DND-41 (cell line): ENCODE measurements at regions not wholly inside any gene's neighbourhood (a gene's known extent, or its start where the extent isn't known, plus 50 kb on each side); places are given as distances from the start of the nearest gene placed in this dataset.
"Not testable (repeated sequence)": the region's sequence is repeated elsewhere in the genome, so short reads cannot be mapped to it uniquely, and the experiment has no call there.

ENCODE experiments used
- ATAC-seq: fragments of 200-7000 bp; cut with Tn5 transposase; 3 replicates; pipeline ENCODE4 v1.9.1; 2021; ENCODE audit warnings: low read depth; ENCODE audit not compliant: insufficient read depth
- DNase-seq: peaks from one replicate; pipeline ENCODE4 v3.0.0-alpha.2; 2020
- H2AFZ ChIP-seq: 2 replicates; pipeline ENCODE4 v1.6.0; 2012; ENCODE audit warnings: low read depth, low read length
- H3K27ac ChIP-seq: 2 replicates; pipeline ENCODE4 v1.5.1; 2012; ENCODE audit warnings: low read length, inconsistent platforms
- H3K27me3 ChIP-seq: fragments of 200-600 bp; sonication (generic); 2 replicates; pipeline ENCODE4 v1.6.0; 2012; ENCODE audit warnings: low read length, mild to moderate bottlenecking, inconsistent platforms; ENCODE audit not compliant: insufficient read depth, poor library complexity
- H3K36me3 ChIP-seq: 2 replicates; pipeline ENCODE4 v1.5.1; 2012; ENCODE audit warnings: low read length, inconsistent platforms; ENCODE audit not compliant: insufficient read depth
- H3K4me1 ChIP-seq: 2 replicates; pipeline ENCODE4 v1.5.1; 2012; ENCODE audit warnings: mild to moderate bottlenecking, low read length; ENCODE audit not compliant: insufficient read depth
- H3K4me2 ChIP-seq: 2 replicates; pipeline ENCODE4 v1.6.0; 2012; ENCODE audit warnings: mild to moderate bottlenecking, moderate library complexity, low read length, inconsistent platforms; ENCODE audit not compliant: insufficient read depth
- H3K4me3 ChIP-seq, 2 experiments: fragments of 200-600 bp in 1 of 2; shearing (Covaris generic) in 1 of 2; 2 replicates each; pipeline ENCODE4 v1.5.1; 2012 to 2016; ENCODE audit warnings: inconsistent platforms in 2 of 2, low read length in 2 of 2, mild to moderate bottlenecking in 2 of 2, low read depth in 1 of 2, moderate library complexity in 1 of 2
- H3K79me2 ChIP-seq: 2 replicates; pipeline ENCODE4 v1.6.0; 2012; ENCODE audit warnings: low read length, inconsistent platforms; ENCODE audit not compliant: insufficient read depth
- H3K9ac ChIP-seq: 2 replicates; pipeline ENCODE4 v1.6.0; 2012; ENCODE audit warnings: low read depth, mild to moderate bottlenecking, inconsistent platforms, low read length, moderate library complexity
- H3K9me3 ChIP-seq: 2 replicates; pipeline ENCODE4 v1.5.1; 2012; ENCODE audit warnings: low read length, moderate library complexity, mild to moderate bottlenecking, inconsistent platforms; ENCODE audit not compliant: insufficient read depth, severe bottlenecking
- H4K20me1 ChIP-seq: 2 replicates; pipeline ENCODE4 v1.6.0; 2012; ENCODE audit warnings: low read length; ENCODE audit not compliant: insufficient read depth
- EZH2 ChIP-seq: IDR thresholded peaks from 3 replicates; pipeline ENCODE4 v1.6.1; 2012; ENCODE audit warnings: borderline replicate concordance, low read depth, mild to moderate bottlenecking, moderate library complexity, low read length, inconsistent platforms; ENCODE audit not compliant: severe bottlenecking
- TF ChIP-seq, protein P1 (sequence below): IDR thresholded peaks from 2 replicates; pipeline ENCODE4 v1.5.1; 2012; ENCODE audit warnings: borderline replicate concordance, low read length, moderate library complexity, mild to moderate bottlenecking; ENCODE audit not compliant: poor library complexity, severe bottlenecking; ENCODE audit errors: extremely low read depth

DNA sequence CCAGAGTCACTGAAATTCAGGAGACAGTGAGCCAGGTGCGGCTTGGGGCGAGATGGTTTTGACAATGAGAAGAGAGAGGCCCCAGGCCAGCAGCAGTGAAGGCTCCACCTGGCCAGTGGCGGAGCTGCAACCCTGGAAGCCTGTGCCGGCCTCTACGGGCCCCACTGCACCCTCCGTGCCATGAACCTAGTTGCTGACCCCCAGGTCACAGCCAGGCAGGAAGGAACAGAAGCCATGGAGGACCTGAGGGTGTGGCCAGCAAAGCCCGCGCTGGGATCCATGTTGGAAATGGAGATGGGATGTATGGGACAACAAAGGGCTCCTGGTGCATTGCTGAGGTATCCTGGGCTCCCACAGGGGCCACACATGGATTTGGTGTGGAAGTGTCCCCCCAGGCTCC is 1528.5 kb downstream of the BRD1 start:
- Histone ChIP-seq H3K4me2 (no peak overlapping the region), H3K27ac (no peak overlapping the region), H3K79me2 (no peaks in the 10 kb centered on the region), H2AFZ (no peak overlapping the region), H3K27me3 (no peaks in the 10 kb centered on the region), H3K4me1 (no peaks in the 10 kb centered on the region), H3K4me3 (no peak overlapping the region), H3K9ac (no peak overlapping the region), H4K20me1 (no peaks in the 10 kb centered on the region), H3K9me3 (no peaks in the 10 kb centered on the region), H3K36me3 (no peaks in the 10 kb centered on the region)
- TF ChIP-seq, protein P1, sequence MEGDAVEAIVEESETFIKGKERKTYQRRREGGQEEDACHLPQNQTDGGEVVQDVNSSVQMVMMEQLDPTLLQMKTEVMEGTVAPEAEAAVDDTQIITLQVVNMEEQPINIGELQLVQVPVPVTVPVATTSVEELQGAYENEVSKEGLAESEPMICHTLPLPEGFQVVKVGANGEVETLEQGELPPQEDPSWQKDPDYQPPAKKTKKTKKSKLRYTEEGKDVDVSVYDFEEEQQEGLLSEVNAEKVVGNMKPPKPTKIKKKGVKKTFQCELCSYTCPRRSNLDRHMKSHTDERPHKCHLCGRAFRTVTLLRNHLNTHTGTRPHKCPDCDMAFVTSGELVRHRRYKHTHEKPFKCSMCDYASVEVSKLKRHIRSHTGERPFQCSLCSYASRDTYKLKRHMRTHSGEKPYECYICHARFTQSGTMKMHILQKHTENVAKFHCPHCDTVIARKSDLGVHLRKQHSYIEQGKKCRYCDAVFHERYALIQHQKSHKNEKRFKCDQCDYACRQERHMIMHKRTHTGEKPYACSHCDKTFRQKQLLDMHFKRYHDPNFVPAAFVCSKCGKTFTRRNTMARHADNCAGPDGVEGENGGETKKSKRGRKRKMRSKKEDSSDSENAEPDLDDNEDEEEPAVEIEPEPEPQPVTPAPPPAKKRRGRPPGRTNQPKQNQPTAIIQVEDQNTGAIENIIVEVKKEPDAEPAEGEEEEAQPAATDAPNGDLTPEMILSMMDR, result no peak
- no peak for TF ChIP-seq EZH2
- DNase-seq (no peak), ATAC-seq (no peak)

DNA sequence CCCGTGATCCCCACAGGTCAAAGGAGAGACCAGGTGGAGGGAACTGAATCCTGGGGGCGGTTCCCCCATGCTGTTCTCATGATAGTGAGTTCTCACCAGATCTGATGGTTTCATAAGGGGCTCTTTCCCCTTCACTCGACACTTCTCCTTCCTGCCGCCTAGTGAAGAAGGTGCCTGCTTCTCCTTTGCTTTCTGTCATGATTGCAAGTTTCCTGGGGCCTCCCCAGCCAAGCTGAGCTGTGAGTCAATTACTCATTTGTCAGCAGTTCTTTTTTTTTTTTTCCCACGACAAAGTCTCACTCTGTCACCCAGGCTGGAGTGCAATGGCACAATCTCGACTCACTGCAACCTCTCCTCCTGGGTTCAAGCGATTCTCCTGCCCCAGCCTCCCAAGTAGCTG is 1530.4 kb downstream of the BRD1 start:
- TF ChIP-seq, protein P1, result no peak
- no peak for TF ChIP-seq EZH2

DNA sequence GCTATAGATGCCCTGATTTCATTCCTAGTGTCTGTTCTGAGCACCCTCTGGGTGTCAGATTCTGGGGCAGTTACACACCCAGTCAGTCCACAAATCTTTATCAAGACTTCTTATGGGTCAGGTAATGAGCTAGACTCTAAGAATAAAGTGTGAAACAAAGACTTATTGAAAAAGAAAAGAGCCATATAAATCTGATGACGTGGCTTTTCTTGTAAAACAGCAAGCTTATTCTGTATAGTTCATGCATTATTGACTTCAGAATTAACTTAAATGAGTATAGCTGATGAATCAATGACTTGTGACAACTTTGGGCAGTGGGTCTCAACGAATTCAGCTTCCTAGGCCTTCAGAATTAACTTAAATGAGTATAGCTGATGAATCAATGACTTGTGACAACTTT is 1527.5 kb downstream of the TBC1D22A start:
- not testable (repeated sequence) for H3K4me1 ChIP-seq, H4K20me1 ChIP-seq, ATAC-seq, H3K4me3 ChIP-seq, H3K9me3 ChIP-seq, H3K27me3 ChIP-seq, DNase-seq, H3K79me2 ChIP-seq, H3K4me2 ChIP-seq, H3K36me3 ChIP-seq, H2AFZ ChIP-seq, H3K27ac ChIP-seq, H3K9ac ChIP-seq

More for the DNA sequence above, 1530.4 kb downstream of the BRD1 start:
- H3K4me2 ChIP-seq, result no peak overlapping the region
- no peaks in the 10 kb centered on the region for H3K4me1 ChIP-seq
- ATAC-seq, result no peak
- no peak for DNase-seq
- H3K27ac ChIP-seq, result no peak overlapping the region
- no peak overlapping the region for H2AFZ ChIP-seq
- H3K36me3 ChIP-seq, result no peaks in the 10 kb centered on the region
- H3K9me3 ChIP-seq, result no peaks in the 10 kb centered on the region
- no peaks in the 10 kb centered on the region for H3K27me3 ChIP-seq
- no peaks in the 10 kb centered on the region for H3K79me2 ChIP-seq
- no peak overlapping the region for H3K9ac ChIP-seq
- no peaks in the 10 kb centered on the region for H4K20me1 ChIP-seq
- no peak overlapping the region for H3K4me3 ChIP-seq

DNA sequence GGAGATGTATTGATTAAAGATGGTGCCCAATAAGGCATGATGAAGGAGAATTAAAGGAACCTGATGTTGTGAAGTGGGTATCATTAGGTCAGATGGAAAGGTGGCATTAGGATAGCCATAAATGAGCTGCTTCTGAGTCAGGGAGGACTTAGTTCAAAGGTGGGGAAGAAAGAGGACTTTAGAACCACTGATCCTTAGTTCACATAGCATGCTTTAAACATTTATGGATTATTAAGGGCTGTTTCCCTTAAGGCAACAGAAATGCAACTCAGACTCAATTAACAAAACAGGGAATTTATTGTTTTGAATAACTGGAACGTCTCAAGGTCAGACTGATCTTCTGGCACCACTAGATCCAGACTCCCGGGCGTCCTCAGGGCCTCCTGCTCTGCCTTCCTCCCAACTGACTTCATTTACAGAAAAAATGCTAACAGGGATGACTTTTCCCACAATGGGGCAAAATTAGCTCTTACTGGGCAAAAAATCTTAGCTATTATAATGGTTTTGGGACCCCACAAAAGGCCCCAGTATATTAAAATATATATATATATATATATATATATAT is 1526.0 kb downstream of the TBC1D22A start:
- H3K4me1 ChIP-seq, result no peaks in the 10 kb centered on the region
- no peak overlapping the region for H3K9ac ChIP-seq
- no peak overlapping the region for H3K27ac ChIP-seq
- H3K4me3 ChIP-seq, result no peak overlapping the region
- TF ChIP-seq EZH2, result no peak
- TF ChIP-seq, protein P1, result no peak
- no peaks in the 10 kb centered on the region for H4K20me1 ChIP-seq
- H3K4me2 ChIP-seq, result no peak overlapping the region
- no peaks in the 10 kb centered on the region for H3K9me3 ChIP-seq
- no peak for DNase-seq
- no peaks in the 10 kb centered on the region for H3K27me3 ChIP-seq
- no peak for ATAC-seq
- no peaks in the 10 kb centered on the region for H3K36me3 ChIP-seq
- H2AFZ ChIP-seq, result no peak overlapping the region
- H3K79me2 ChIP-seq, result no peaks in the 10 kb centered on the region
